ENCODE measurements at regions not wholly inside any gene's neighbourhood (a gene's known extent, or its start where the extent isn't known, plus 50 kb on each side); places are given as distances from the start of the nearest gene placed in this dataset.
"Not testable (repeated sequence)": the region's sequence is repeated elsewhere in the genome, so short reads cannot be mapped to it uniquely, and the experiment has no call there.

- Mint-ChIP-seq H3K9me3 (no peaks in the 10 kb centered on the region), H3K4me3 (no peak overlapping the region), H3K27ac (no peak overlapping the region), H3K36me3 (ENCODE audit: low read depth) (no peaks in the 10 kb centered on the region), H3K27me3 (ENCODE audit: insufficient read depth) (no peaks in the 10 kb centered on the region), H3K4me1 (ENCODE audit: low read depth) (no peaks in the 10 kb centered on the region)
- intact Hi-C loops (cut with micrococcal nuclease), result no loop called here
- DNase-seq (ENCODE audit: low spot score), result no peak
Measured at GRCh38 chr11:87454241-87454640, 416.5 kb downstream of the TMEM135 start.

- intact Hi-C loops (cut with micrococcal nuclease), result no loop called here
- H3K27ac Mint-ChIP-seq, result no peak overlapping the region
- H3K4me3 Mint-ChIP-seq, result no peak overlapping the region
- no peaks in the 10 kb centered on the region for H3K4me1 Mint-ChIP-seq (ENCODE audit: low read depth)
- H3K36me3 Mint-ChIP-seq (ENCODE audit: low read depth), result no peaks in the 10 kb centered on the region
- H3K27me3 Mint-ChIP-seq (ENCODE audit: insufficient read depth), result no peaks in the 10 kb centered on the region
- no peak for DNase-seq (ENCODE audit: low spot score)
- no peaks in the 10 kb centered on the region for H3K9me3 Mint-ChIP-seq
Measured at GRCh38 chr11:87453531-87454089, 415.9 kb downstream of the TMEM135 start.

- H3K36me3 Mint-ChIP-seq (ENCODE audit: low read depth); H3K9me3 Mint-ChIP-seq; intact Hi-C loops (cut with micrococcal nuclease); DNase-seq (ENCODE audit: low spot score); H3K27ac Mint-ChIP-seq; H3K27me3 Mint-ChIP-seq (ENCODE audit: insufficient read depth); H3K4me1 Mint-ChIP-seq (ENCODE audit: low read depth); H3K4me3 Mint-ChIP-seq: not testable (repeated sequence)
Measured at GRCh38 chr11:87452025-87452424, 414.3 kb downstream of the TMEM135 start.

GRCh38 chr11:87451395-87451794 lies 413.7 kb downstream of the TMEM135 start:
- Mint-ChIP-seq H3K27me3 (ENCODE audit: insufficient read depth) (no peaks in the 10 kb centered on the region), H3K9me3 (no peaks in the 10 kb centered on the region), H3K4me3 (no peak overlapping the region), H3K27ac (no peak overlapping the region), H3K4me1 (ENCODE audit: low read depth) (no peaks in the 10 kb centered on the region), H3K36me3 (ENCODE audit: low read depth) (no peaks in the 10 kb centered on the region)
- no peak for DNase-seq (ENCODE audit: low spot score)
- intact Hi-C loops (cut with micrococcal nuclease), result no loop called here

- H3K4me3 Mint-ChIP-seq, result no peak overlapping the region
- no peaks in the 10 kb centered on the region for H3K4me1 Mint-ChIP-seq (ENCODE audit: low read depth)
- no peaks in the 10 kb centered on the region for H3K36me3 Mint-ChIP-seq (ENCODE audit: low read depth)
- DNase-seq (ENCODE audit: low spot score), result no peak
- intact Hi-C loops (cut with micrococcal nuclease), result no loop called here
- H3K27me3 Mint-ChIP-seq (ENCODE audit: insufficient read depth), result no peaks in the 10 kb centered on the region
- H3K27ac Mint-ChIP-seq, result no peak overlapping the region
- no peaks in the 10 kb centered on the region for H3K9me3 Mint-ChIP-seq
Measured at GRCh38 chr11:87447606-87448005, 409.9 kb downstream of the TMEM135 start.

- Mint-ChIP-seq H3K36me3 (ENCODE audit: low read depth) (no peaks in the 10 kb centered on the region), H3K9me3 (no peaks in the 10 kb centered on the region)
- intact Hi-C loops (cut with micrococcal nuclease), result no loop called here
Measured at GRCh38 chr11:87444993-87445392, 407.3 kb downstream of the TMEM135 start.

GRCh38 chr11:87443707-87444106 lies 406.0 kb downstream of the TMEM135 start:
- intact Hi-C loops (cut with micrococcal nuclease), result no loop called here
- Mint-ChIP-seq H3K27ac (no peak overlapping the region), H3K36me3 (ENCODE audit: low read depth) (no peaks in the 10 kb centered on the region), H3K27me3 (ENCODE audit: insufficient read depth) (no peaks in the 10 kb centered on the region), H3K4me1 (ENCODE audit: low read depth) (no peaks in the 10 kb centered on the region), H3K4me3 (no peak overlapping the region), H3K9me3 (no peaks in the 10 kb centered on the region)
- DNase-seq (ENCODE audit: low spot score), result no peak

More at GRCh38 chr11:87444993-87445392, 407.3 kb downstream of the TMEM135 start:
- no peaks in the 10 kb centered on the region for H3K4me1 Mint-ChIP-seq (ENCODE audit: low read depth)
- H3K4me3 Mint-ChIP-seq, result no peak overlapping the region
- H3K27me3 Mint-ChIP-seq (ENCODE audit: insufficient read depth), result no peaks in the 10 kb centered on the region
- no peak overlapping the region for H3K27ac Mint-ChIP-seq
- DNase-seq (ENCODE audit: low spot score), result no peak

GRCh38 chr11:87440076-87440770 lies 402.5 kb downstream of the TMEM135 start:
- H3K27ac Mint-ChIP-seq, result no peak overlapping the region
- H3K36me3 Mint-ChIP-seq (ENCODE audit: low read depth), result no peaks in the 10 kb centered on the region
- intact Hi-C loops (cut with micrococcal nuclease), result no loop called here
- no peak overlapping the region for H3K4me3 Mint-ChIP-seq
- no peaks in the 10 kb centered on the region for H3K4me1 Mint-ChIP-seq (ENCODE audit: low read depth)
- DNase-seq (ENCODE audit: low spot score), result no peak
- H3K9me3 Mint-ChIP-seq, result no peaks in the 10 kb centered on the region
- no peaks in the 10 kb centered on the region for H3K27me3 Mint-ChIP-seq (ENCODE audit: insufficient read depth)

GRCh38 chr11:87438416-87438815 lies 400.7 kb downstream of the TMEM135 start:
- peaks cover 4% of the 10 kb centered on the region for H3K27me3 Mint-ChIP-seq (ENCODE audit: insufficient read depth)
- H3K36me3 Mint-ChIP-seq (ENCODE audit: low read depth), result no peaks in the 10 kb centered on the region
- H3K4me3 Mint-ChIP-seq, result no peak overlapping the region
- intact Hi-C loops (cut with micrococcal nuclease), result no loop called here
- H3K27ac Mint-ChIP-seq, result no peak overlapping the region
- no peaks in the 10 kb centered on the region for H3K9me3 Mint-ChIP-seq
- DNase-seq (ENCODE audit: low spot score), result no peak
- no peaks in the 10 kb centered on the region for H3K4me1 Mint-ChIP-seq (ENCODE audit: low read depth)

- Mint-ChIP-seq H3K4me1 (ENCODE audit: low read depth) (no peaks in the 10 kb centered on the region), H3K27ac (no peak overlapping the region), H3K36me3 (ENCODE audit: low read depth) (no peaks in the 10 kb centered on the region), H3K9me3 (no peaks in the 10 kb centered on the region), H3K27me3 (ENCODE audit: insufficient read depth) (peaks cover 4% of the 10 kb centered on the region), H3K4me3 (no peak overlapping the region)
- intact Hi-C loops (cut with micrococcal nuclease), result no loop called here
- no peak for DNase-seq (ENCODE audit: low spot score)
Measured at GRCh38 chr11:87437844-87438223, 400.1 kb downstream of the TMEM135 start.

- no peak for DNase-seq (ENCODE audit: low spot score)
- no peaks in the 10 kb centered on the region for H3K9me3 Mint-ChIP-seq
- no peak overlapping the region for H3K4me3 Mint-ChIP-seq
- H3K27me3 Mint-ChIP-seq (ENCODE audit: insufficient read depth), result peaks cover 4% of the 10 kb centered on the region
- intact Hi-C loops (cut with micrococcal nuclease), result no loop called here
- no peak overlapping the region for H3K27ac Mint-ChIP-seq
- H3K4me1 Mint-ChIP-seq (ENCODE audit: low read depth), result no peaks in the 10 kb centered on the region
- no peaks in the 10 kb centered on the region for H3K36me3 Mint-ChIP-seq (ENCODE audit: low read depth)
Measured at GRCh38 chr11:87437133-87437843, 399.6 kb downstream of the TMEM135 start.

- H3K27ac Mint-ChIP-seq, result no peak overlapping the region
- no peaks in the 10 kb centered on the region for H3K9me3 Mint-ChIP-seq
- no peaks in the 10 kb centered on the region for H3K36me3 Mint-ChIP-seq (ENCODE audit: low read depth)
- no peak overlapping the region for H3K4me3 Mint-ChIP-seq
- no peaks in the 10 kb centered on the region for H3K4me1 Mint-ChIP-seq (ENCODE audit: low read depth)
- DNase-seq (ENCODE audit: low spot score), result no peak
- intact Hi-C loops (cut with micrococcal nuclease), result no loop called here
- peaks cover 4% of the 10 kb centered on the region for H3K27me3 Mint-ChIP-seq (ENCODE audit: insufficient read depth)
Measured at GRCh38 chr11:87432022-87432421, 394.3 kb downstream of the TMEM135 start.

- Mint-ChIP-seq H3K4me1 (ENCODE audit: low read depth) (no peaks in the 10 kb centered on the region), H3K27ac (no peak overlapping the region), H3K4me3 (no peak overlapping the region), H3K9me3 (no peaks in the 10 kb centered on the region), H3K27me3 (ENCODE audit: insufficient read depth) (peaks cover 4% of the 10 kb centered on the region), H3K36me3 (ENCODE audit: low read depth) (no peaks in the 10 kb centered on the region)
- DNase-seq (ENCODE audit: low spot score), result no peak
- intact Hi-C loops (cut with micrococcal nuclease), result no loop called here
Measured at GRCh38 chr11:87431392-87431791, 393.7 kb downstream of the TMEM135 start.
